ENCODE measurements at regions not wholly inside any gene's neighbourhood (a gene's known extent, or its start where the extent isn't known, plus 50 kb on each side); places are given as distances from the start of the nearest gene placed in this dataset.
"Not testable (repeated sequence)": the region's sequence is repeated elsewhere in the genome, so short reads cannot be mapped to it uniquely, and the experiment has no call there.

DNA sequence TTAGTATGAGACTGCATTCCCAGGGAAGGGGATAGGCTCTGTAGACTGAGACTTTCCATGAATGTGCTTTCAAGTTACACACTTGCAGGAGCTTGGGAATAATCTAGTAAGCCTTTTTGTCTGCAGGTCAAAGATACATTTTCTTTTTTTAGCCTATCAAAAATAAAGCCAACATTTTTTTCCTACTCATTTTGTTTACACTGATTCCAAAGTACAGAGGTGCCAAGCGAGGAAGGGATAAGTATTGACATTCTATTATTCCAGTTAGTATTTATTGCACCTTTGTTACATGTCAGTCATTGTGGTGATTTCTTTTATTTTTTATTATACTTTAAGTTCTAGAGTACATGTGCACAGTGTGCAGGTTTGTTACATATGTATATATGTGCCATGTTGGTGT is 413.0 kb upstream of the CHORDC1 start:
- no peak for DNase-seq
- Histone ChIP-seq H3K9me3 (ENCODE audit: severe bottlenecking) (peaks cover 3% of the 10 kb centered on the region), H3K36me3 (no peaks in the 10 kb centered on the region), H3K4me3 (ENCODE audit: low read depth, low read length) (no peak overlapping the region), H3K27ac (no peak overlapping the region), H3K27me3 (ENCODE audit: insufficient read depth, low read depth, severe bottlenecking) (no peaks in the 10 kb centered on the region)
- TF ChIP-seq, protein P1, sequence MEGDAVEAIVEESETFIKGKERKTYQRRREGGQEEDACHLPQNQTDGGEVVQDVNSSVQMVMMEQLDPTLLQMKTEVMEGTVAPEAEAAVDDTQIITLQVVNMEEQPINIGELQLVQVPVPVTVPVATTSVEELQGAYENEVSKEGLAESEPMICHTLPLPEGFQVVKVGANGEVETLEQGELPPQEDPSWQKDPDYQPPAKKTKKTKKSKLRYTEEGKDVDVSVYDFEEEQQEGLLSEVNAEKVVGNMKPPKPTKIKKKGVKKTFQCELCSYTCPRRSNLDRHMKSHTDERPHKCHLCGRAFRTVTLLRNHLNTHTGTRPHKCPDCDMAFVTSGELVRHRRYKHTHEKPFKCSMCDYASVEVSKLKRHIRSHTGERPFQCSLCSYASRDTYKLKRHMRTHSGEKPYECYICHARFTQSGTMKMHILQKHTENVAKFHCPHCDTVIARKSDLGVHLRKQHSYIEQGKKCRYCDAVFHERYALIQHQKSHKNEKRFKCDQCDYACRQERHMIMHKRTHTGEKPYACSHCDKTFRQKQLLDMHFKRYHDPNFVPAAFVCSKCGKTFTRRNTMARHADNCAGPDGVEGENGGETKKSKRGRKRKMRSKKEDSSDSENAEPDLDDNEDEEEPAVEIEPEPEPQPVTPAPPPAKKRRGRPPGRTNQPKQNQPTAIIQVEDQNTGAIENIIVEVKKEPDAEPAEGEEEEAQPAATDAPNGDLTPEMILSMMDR (IDR thresholded peaks at IDR 0.05; ENCODE audit: low read depth, low read length), result no peak

DNA sequence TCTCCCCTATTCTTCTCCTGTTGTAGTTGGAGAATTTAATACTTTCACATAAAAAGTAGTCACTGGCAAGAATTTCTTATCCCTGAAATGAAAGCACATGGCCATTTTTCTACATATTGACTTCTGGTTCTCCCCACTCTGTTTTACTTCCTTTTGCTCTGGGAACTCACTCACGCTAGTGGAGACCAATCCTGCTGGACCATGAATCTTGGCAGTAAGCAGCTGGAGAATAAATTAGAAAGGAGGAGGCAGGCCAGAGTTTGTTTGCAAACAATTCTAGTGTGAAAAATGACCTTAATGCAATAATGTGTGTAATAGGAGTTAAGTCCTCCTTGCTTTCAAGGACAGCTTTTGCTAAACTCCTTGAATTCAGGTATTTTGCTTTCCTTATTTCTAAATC is 412.3 kb upstream of the CHORDC1 start:
- no peak overlapping the region for H3K4me3 ChIP-seq (ENCODE audit: low read depth, low read length)

DNA sequence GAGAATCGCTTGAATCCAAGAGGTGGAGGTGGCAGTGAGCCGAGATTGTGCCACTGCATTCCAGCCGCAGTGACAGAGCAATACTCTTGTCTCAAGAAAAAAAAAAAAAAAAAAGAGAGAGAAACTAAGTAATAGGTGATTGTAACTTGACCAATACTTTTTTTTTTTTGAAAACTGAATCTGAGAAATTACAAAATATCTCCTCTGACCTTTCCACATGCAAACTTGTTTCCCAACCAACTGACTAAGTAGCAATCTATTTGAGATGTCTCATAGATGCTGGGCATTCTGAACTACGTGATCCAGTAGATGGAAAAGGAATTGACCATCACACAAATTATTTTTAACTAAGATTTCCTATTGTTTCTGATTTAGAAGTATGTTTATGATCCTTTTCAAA is 407.3 kb upstream of the CHORDC1 start:
- Histone ChIP-seq H3K27me3 (ENCODE audit: insufficient read depth, low read depth, severe bottlenecking) (no peaks in the 10 kb centered on the region), H3K4me3 (ENCODE audit: low read depth, low read length) (no peak overlapping the region), H3K36me3 (no peaks in the 10 kb centered on the region), H3K9me3 (ENCODE audit: severe bottlenecking) (no peaks in the 10 kb centered on the region), H3K27ac (no peak overlapping the region)
- DNase-seq, result no peak
- TF ChIP-seq, protein P1 (IDR thresholded peaks at IDR 0.05; ENCODE audit: low read depth, low read length), result no peak

More for the DNA sequence above, 412.3 kb upstream of the CHORDC1 start:
- DNase-seq, result no peak
- peaks cover 3% of the 10 kb centered on the region for H3K9me3 ChIP-seq (ENCODE audit: severe bottlenecking)
- TF ChIP-seq, protein P1 (IDR thresholded peaks at IDR 0.05; ENCODE audit: low read depth, low read length), result no peak
- H3K27me3 ChIP-seq (ENCODE audit: insufficient read depth, low read depth, severe bottlenecking), result no peaks in the 10 kb centered on the region
- no peak overlapping the region for H3K27ac ChIP-seq
- H3K36me3 ChIP-seq, result no peaks in the 10 kb centered on the region

DNA sequence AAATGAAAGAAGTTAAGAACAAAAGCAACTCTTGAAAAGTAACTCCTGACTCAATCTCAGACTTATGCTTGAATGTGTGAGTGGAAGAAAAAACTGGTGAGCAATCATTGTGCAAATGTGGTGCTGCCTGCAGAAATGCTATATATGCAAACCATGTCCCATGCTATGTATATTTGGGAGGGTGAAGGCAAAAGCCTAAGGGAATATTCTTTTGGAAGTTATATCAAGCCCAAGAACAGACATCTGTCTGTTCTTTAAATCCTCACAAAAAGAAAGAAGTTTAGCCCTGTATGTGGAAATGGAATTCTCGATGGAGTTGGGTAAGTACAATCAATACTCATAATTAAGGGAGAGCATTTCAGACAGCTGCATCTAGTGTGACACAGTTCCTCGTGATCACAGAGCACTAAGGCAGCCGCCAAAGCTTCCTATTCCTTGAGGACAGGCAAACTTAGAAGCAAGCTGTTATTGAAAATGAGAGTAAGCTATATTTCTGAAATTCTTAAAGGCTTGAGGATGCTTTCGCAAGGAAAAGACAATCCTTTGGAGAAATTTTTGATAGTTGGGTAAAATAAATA is 406.5 kb upstream of the CHORDC1 start:
- Histone ChIP-seq H3K27ac (no peak overlapping the region), H3K9me3 (ENCODE audit: severe bottlenecking) (no peaks in the 10 kb centered on the region), H3K36me3 (no peaks in the 10 kb centered on the region), H3K27me3 (ENCODE audit: insufficient read depth, low read depth, severe bottlenecking) (no peaks in the 10 kb centered on the region), H3K4me3 (ENCODE audit: low read depth, low read length) (no peak overlapping the region)
- DNase-seq, result no peak
- TF ChIP-seq, protein P1 (IDR thresholded peaks at IDR 0.05; ENCODE audit: low read depth, low read length), result no peak

DNA sequence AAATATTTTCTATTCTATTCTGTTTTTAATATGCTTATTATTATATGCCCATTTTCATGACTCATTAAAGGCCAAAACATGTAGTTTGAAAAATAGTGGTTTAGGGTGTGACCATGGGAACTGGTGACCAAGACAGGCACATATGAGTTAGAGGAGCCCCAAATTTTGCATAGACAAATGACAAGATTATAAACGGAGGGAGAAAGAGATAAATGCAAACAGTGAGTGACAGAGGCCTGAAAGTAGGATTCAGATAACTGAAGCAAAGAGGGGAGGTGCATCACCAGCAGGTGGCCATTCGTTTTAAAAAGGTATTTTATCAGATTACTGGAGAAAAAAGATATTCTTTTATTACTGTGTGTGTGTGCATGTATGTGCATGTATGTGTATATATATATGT is 391.5 kb upstream of the CHORDC1 start:
- Histone ChIP-seq H3K9me3 (ENCODE audit: severe bottlenecking) (no peaks in the 10 kb centered on the region), H3K36me3 (no peaks in the 10 kb centered on the region), H3K27me3 (ENCODE audit: insufficient read depth, low read depth, severe bottlenecking) (no peaks in the 10 kb centered on the region), H3K4me3 (ENCODE audit: low read depth, low read length) (no peak overlapping the region), H3K27ac (no peak overlapping the region)
- DNase-seq, result no peak
- TF ChIP-seq, protein P1 (IDR thresholded peaks at IDR 0.05; ENCODE audit: low read depth, low read length), result no peak

DNA sequence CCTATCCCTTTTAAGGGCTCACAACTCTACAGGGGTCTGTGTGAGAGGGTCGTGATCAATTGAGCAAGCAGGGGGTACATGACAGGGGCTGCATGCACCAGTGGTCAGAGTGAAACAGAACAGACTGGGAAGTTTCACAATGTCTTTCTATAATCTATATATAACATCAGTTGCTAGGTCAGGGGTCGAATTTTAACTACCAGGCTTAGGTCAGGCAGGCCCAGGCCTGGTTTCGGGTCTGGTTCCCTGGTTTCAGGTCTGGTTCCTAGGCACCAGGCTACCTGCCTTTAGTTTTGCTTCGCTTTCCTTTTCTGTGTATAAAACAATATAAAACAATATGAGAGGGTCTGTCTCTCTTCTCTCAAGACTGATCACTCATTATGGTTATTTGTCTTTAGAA is 390.2 kb upstream of the CHORDC1 start:
- H3K9me3 ChIP-seq (ENCODE audit: severe bottlenecking), result not testable (repeated sequence)

More for the DNA sequence above, 390.2 kb upstream of the CHORDC1 start:
- DNase-seq; H3K27ac ChIP-seq; H3K27me3 ChIP-seq (ENCODE audit: insufficient read depth, low read depth, severe bottlenecking); H3K36me3 ChIP-seq; H3K4me3 ChIP-seq (ENCODE audit: low read depth, low read length): not testable (repeated sequence)

All from WERI-Rb-1 (cell line).